ENCODE measurements at regions not wholly inside any gene's neighbourhood (a gene's known extent, or its start where the extent isn't known, plus 50 kb on each side); places are given as distances from the start of the nearest gene placed in this dataset.

GRCh38 chr13:42395086-42395821, 123.3 kb downstream of the AKAP11 start:
- intact Hi-C loops (cut with micrococcal nuclease): no loop called here
- ChIA-PET CTCF (interaction anchor here (0.5 to 0.7 kb wide), 2 partner anchors 203 to 217 kb away, joined by 3 read pairs; no protein-coding TSS in a partner anchor), POLR2A (no interaction called here)
- peaks cover 15% of the 10 kb centered on the region for H3K4me1 Mint-ChIP-seq (ENCODE audit: insufficient read depth, unreplicated experiment)
- no TSS peak for BruUV-seq (replicated peaks)
- TF ChIP-seq CTCF (IDR thresholded peaks at IDR 0.05; ENCODE audit: unreplicated experiment): no peak
- H3K36me3 Mint-ChIP-seq (ENCODE audit: insufficient read depth, unreplicated experiment): no peaks in the 10 kb centered on the region
- no peaks in the 10 kb centered on the region for H3K9me3 Mint-ChIP-seq (ENCODE audit: unreplicated experiment)
- no peak overlapping the region for H3K27ac Mint-ChIP-seq (ENCODE audit: low read depth, unreplicated experiment)
- no peak for DNase-seq (ENCODE audit: unreplicated experiment)
- no peaks in the 10 kb centered on the region for H3K27me3 Mint-ChIP-seq (ENCODE audit: insufficient read depth, unreplicated experiment)
- no peak overlapping the region for H3K4me3 Mint-ChIP-seq (ENCODE audit: unreplicated experiment)

GRCh38 chr13:42396501-42396900, 124.5 kb downstream of the AKAP11 start:
- H3K4me3 Mint-ChIP-seq (ENCODE audit: unreplicated experiment): no peak overlapping the region
- no TSS peak for BruUV-seq (replicated peaks)
- peaks cover 15% of the 10 kb centered on the region for H3K4me1 Mint-ChIP-seq (ENCODE audit: insufficient read depth, unreplicated experiment)
- DNase-seq (ENCODE audit: unreplicated experiment): no peak
- H3K9me3 Mint-ChIP-seq (ENCODE audit: unreplicated experiment): no peaks in the 10 kb centered on the region
- no peak for TF ChIP-seq CTCF (IDR thresholded peaks at IDR 0.05; ENCODE audit: unreplicated experiment)
- H3K27me3 Mint-ChIP-seq (ENCODE audit: insufficient read depth, unreplicated experiment): no peaks in the 10 kb centered on the region
- ChIA-PET CTCF (no interaction called here), POLR2A (interaction anchor here (0.7 kb wide), 1 partner anchor 33 kb away, joined by 3 read pairs; no protein-coding TSS in a partner anchor)
- peak overlapping the region; percentile 22 for H3K27ac Mint-ChIP-seq (ENCODE audit: low read depth, unreplicated experiment)
- intact Hi-C loops (cut with micrococcal nuclease): no loop called here
- no peaks in the 10 kb centered on the region for H3K36me3 Mint-ChIP-seq (ENCODE audit: insufficient read depth, unreplicated experiment)

- intact Hi-C loops (cut with micrococcal nuclease): no loop called here
- no peak for TF ChIP-seq CTCF (IDR thresholded peaks at IDR 0.05; ENCODE audit: unreplicated experiment)
- peak; percentile 10 for DNase-seq (ENCODE audit: unreplicated experiment)
- no TSS peak for BruUV-seq (replicated peaks)
- Mint-ChIP-seq H3K9me3 (ENCODE audit: unreplicated experiment) (no peaks in the 10 kb centered on the region), H3K4me3 (ENCODE audit: unreplicated experiment) (no peak overlapping the region), H3K36me3 (ENCODE audit: insufficient read depth, unreplicated experiment) (no peaks in the 10 kb centered on the region), H3K27ac (ENCODE audit: low read depth, unreplicated experiment) (peak overlapping the region; percentile 22), H3K4me1 (ENCODE audit: insufficient read depth, unreplicated experiment) (peaks cover 15% of the 10 kb centered on the region), H3K27me3 (ENCODE audit: insufficient read depth, unreplicated experiment) (no peaks in the 10 kb centered on the region)
- CTCF ChIA-PET: no interaction called here
- POLR2A ChIA-PET: no interaction called here
These were observed 125.1 kb downstream of the AKAP11 start for GRCh38 chr13:42396901-42397655.

- CTCF ChIA-PET: no interaction called here
- no peak for TF ChIP-seq CTCF (IDR thresholded peaks at IDR 0.05; ENCODE audit: unreplicated experiment)
- Mint-ChIP-seq H3K36me3 (ENCODE audit: insufficient read depth, unreplicated experiment) (no peaks in the 10 kb centered on the region), H3K9me3 (ENCODE audit: unreplicated experiment) (no peaks in the 10 kb centered on the region), H3K4me3 (ENCODE audit: unreplicated experiment) (no peak overlapping the region), H3K27ac (ENCODE audit: low read depth, unreplicated experiment) (no peak overlapping the region), H3K27me3 (ENCODE audit: insufficient read depth, unreplicated experiment) (no peaks in the 10 kb centered on the region), H3K4me1 (ENCODE audit: insufficient read depth, unreplicated experiment) (peaks cover 15% of the 10 kb centered on the region)
- POLR2A ChIA-PET: no interaction called here
- DNase-seq (ENCODE audit: unreplicated experiment): no peak
- BruUV-seq (replicated peaks): no TSS peak
- intact Hi-C loops (cut with micrococcal nuclease): no loop called here
These were observed 126.6 kb downstream of the AKAP11 start for GRCh38 chr13:42398533-42398932.
